H1 (cell line): ENCODE measurements at regions not wholly inside any gene's neighbourhood (a gene's known extent, or its start where the extent isn't known, plus 50 kb on each side); places are given as distances from the start of the nearest gene placed in this dataset.

Experiments
- CTCF ChIA-PET: fragments of 300-600 bp; sonication (Branson Sonifier 250); formaldehyde crosslinking; loops from one replicate; lab custom pipeline; 2021; ENCODE audit not compliant: partially characterized antibody; lab: Charles Lee
- POLR2A ChIA-PET: fragments of 300-600 bp; sonication (Branson Sonifier 250); formaldehyde crosslinking; loops from one replicate; lab custom pipeline; 2021; ENCODE audit warnings: inconsistent platforms; ENCODE audit not compliant: partially characterized antibody; lab: Charles Lee
- DNase-seq, 2 experiments: peaks; one replicate each; pipeline versions ENCODE4 v3.0.0 to v3.0.0-alpha.2; 2010 to 2022; ENCODE audit warnings: low spot score in 2 of 2, low read depth in 1 of 2, mixed read lengths in 1 of 2
- FAIRE-seq: peaks from 2 replicates; lab custom pipeline; 2011; peaks lifted over from hg19 to GRCh38; lab: Jason Lieb, UNC
- H2AFZ ChIP-seq: 2 replicates; pipeline ENCODE4 v1.8.1; 2012; ENCODE audit warnings: low read length, inconsistent platforms
- H2AK5ac ChIP-seq: 2 replicates; pipeline ENCODE4 v1.6.1; 2013; ENCODE audit warnings: low read depth, low read length
- H2BK120ac ChIP-seq: replicated peaks from 2 replicates; pipeline ENCODE3; 2013; ENCODE audit warnings: low read depth, low read length, inconsistent platforms
- H2BK12ac ChIP-seq: 2 replicates; pipeline ENCODE4 v1.6.1; 2013; ENCODE audit warnings: low read depth, low read length
- H2BK15ac ChIP-seq: 2 replicates; pipeline ENCODE4 v1.6.1; 2013; ENCODE audit warnings: low read length
- H2BK20ac ChIP-seq: 2 replicates; pipeline ENCODE4 v1.6.1; 2013; ENCODE audit warnings: low read length
- H2BK5ac ChIP-seq: 2 replicates; pipeline ENCODE4 v1.6.1; 2013; ENCODE audit warnings: low read depth, low read length
- H3K14ac ChIP-seq: 2 replicates; pipeline ENCODE4 v1.6.1; 2013; ENCODE audit warnings: inconsistent platforms; ENCODE audit not compliant: insufficient read length
- H3K18ac ChIP-seq: 2 replicates; pipeline ENCODE4 v1.6.1; 2013; ENCODE audit warnings: low read length; ENCODE audit errors: extremely low read depth
- H3K23ac ChIP-seq: 2 replicates; pipeline ENCODE4 v1.6.1; 2013; ENCODE audit warnings: inconsistent platforms; ENCODE audit not compliant: insufficient read length
- H3K23me2 ChIP-seq: 2 replicates; pipeline ENCODE4 v1.6.1; 2013; ENCODE audit warnings: low read depth, low read length
- H3K27ac ChIP-seq: 2 replicates; pipeline ENCODE4 v1.6.1; 2011; ENCODE audit warnings: low read depth, low read length, inconsistent platforms
- H3K27me3 ChIP-seq, 4 experiments: replicated peaks in 1 of 4; 1 replicate in 1 of 4; 2 replicates in 3 of 4; pipeline versions ENCODE4 v1.6.1 to v1.8.1; 2011 to 2013; ENCODE audit warnings: low read length in 3 of 4, mild to moderate bottlenecking in 3 of 4, inconsistent platforms in 2 of 4, mixed read lengths in 2 of 4, moderate library complexity in 1 of 4; ENCODE audit not compliant: control insufficient read depth in 3 of 4, insufficient read depth in 3 of 4; ENCODE audit errors: extremely low read depth in 1 of 4
- H3K36me3 ChIP-seq, 4 experiments: 2 replicates each; pipeline versions ENCODE4 v1.6.1 to v1.8.1; 2011 to 2013; ENCODE audit warnings: mild to moderate bottlenecking in 4 of 4, low read length in 3 of 4, moderate library complexity in 2 of 4, control low read depth in 1 of 4, inconsistent platforms in 1 of 4; ENCODE audit not compliant: insufficient read depth in 4 of 4, control insufficient read depth in 2 of 4
- H3K4ac ChIP-seq: replicated peaks from 2 replicates; pipeline ENCODE3; 2013; ENCODE audit warnings: low read length, low read depth, mixed read lengths, inconsistent platforms; ENCODE audit not compliant: insufficient read length
- H3K4me1 ChIP-seq, 4 experiments: replicated peaks in 1 of 4; 1 replicate in 1 of 4; 2 replicates in 3 of 4; pipeline versions ENCODE4 v1.6.1 to v1.8.1; 2011 to 2013; ENCODE audit warnings: low read length in 3 of 4, inconsistent platforms in 2 of 4, mixed read lengths in 1 of 4; ENCODE audit not compliant: insufficient read depth in 4 of 4, control insufficient read depth in 3 of 4
- H3K4me2 ChIP-seq, 2 experiments: 2 replicates each; pipeline versions ENCODE4 v1.6.1 to v1.8.1; 2011 to 2013; ENCODE audit warnings: low read depth in 2 of 2, low read length in 2 of 2, control low read depth in 1 of 2, inconsistent platforms in 1 of 2, mild to moderate bottlenecking in 1 of 2; ENCODE audit not compliant: insufficient read depth in 1 of 2
- H3K4me3 ChIP-seq, 4 experiments: fragments of 200-600, 300-600 bp in 1 of 4; sonication (generic), shearing (Covaris generic), sonication (Bioruptor Twin) in 1 of 4; 2 replicates each; pipeline versions ENCODE4 v1.5.1 to v1.8.1; 2011 to 2016; ENCODE audit warnings: low read length in 4 of 4, low read depth in 3 of 4, control low read depth in 2 of 4, inconsistent platforms in 2 of 4, mild to moderate bottlenecking in 2 of 4, mixed read lengths in 1 of 4, moderate library complexity in 1 of 4; ENCODE audit not compliant: insufficient read depth in 2 of 4; ENCODE audit errors: extremely low read depth in 1 of 4
- H3K56ac ChIP-seq: replicated peaks from 2 replicates; pipeline ENCODE3; 2013; ENCODE audit warnings: low read depth, mild to moderate bottlenecking, mixed read lengths, low read length, inconsistent platforms; ENCODE audit not compliant: insufficient read length
- H3K79me1 ChIP-seq: 2 replicates; pipeline ENCODE4 v1.6.1; 2013; ENCODE audit warnings: low read depth, low read length, control low read depth
- H3K79me2 ChIP-seq, 2 experiments: 2 replicates each; pipeline versions ENCODE4 v1.6.1 to v1.8.1; 2012 to 2013; ENCODE audit warnings: low read length in 2 of 2, mild to moderate bottlenecking in 2 of 2, inconsistent platforms in 1 of 2; ENCODE audit not compliant: insufficient read depth in 2 of 2, control insufficient read depth in 1 of 2
- H3K9ac ChIP-seq, 4 experiments: replicated peaks in 1 of 4; 1 replicate in 1 of 4; 2 replicates in 3 of 4; pipeline versions ENCODE4 v1.6.1 to v1.8.1; 2011 to 2013; ENCODE audit warnings: low read depth in 3 of 4, low read length in 3 of 4, control low read depth in 2 of 4, mild to moderate bottlenecking in 2 of 4, moderate library complexity in 2 of 4, inconsistent platforms in 1 of 4; ENCODE audit errors: extremely low read depth in 1 of 4
- H3K9me3 ChIP-seq, 2 experiments: 2 replicates each; pipeline versions ENCODE4 v1.6.1 to v1.8.1; 2012 to 2013; ENCODE audit warnings: mild to moderate bottlenecking in 2 of 2, moderate library complexity in 2 of 2, control low read depth in 1 of 2, inconsistent platforms in 1 of 2, low read depth in 1 of 2, low read length in 1 of 2, mixed read lengths in 1 of 2; ENCODE audit not compliant: insufficient read depth in 2 of 2
- H4K20me1 ChIP-seq, 2 experiments: replicated peaks in 1 of 2; 2 replicates each; pipeline versions ENCODE3 to v1.8.1; 2011 to 2013; ENCODE audit warnings: inconsistent platforms in 2 of 2, low read length in 2 of 2, mild to moderate bottlenecking in 1 of 2; ENCODE audit not compliant: insufficient read depth in 2 of 2, control insufficient read depth in 1 of 2
- H4K5ac ChIP-seq: 2 replicates; pipeline ENCODE4 v1.6.1; 2013; ENCODE audit warnings: low read length, low read depth, mixed read lengths, inconsistent platforms; ENCODE audit not compliant: insufficient read length
- H4K8ac ChIP-seq: 2 replicates; pipeline ENCODE4 v1.8.0; 2013; ENCODE audit warnings: mild to moderate bottlenecking, moderate library complexity, low read length, inconsistent platforms; ENCODE audit not compliant: insufficient read depth; ENCODE audit errors: extremely low read depth
- H4K91ac ChIP-seq: replicated peaks from 2 replicates; pipeline ENCODE3; 2013; ENCODE audit warnings: low read length, mixed read lengths, inconsistent platforms; ENCODE audit not compliant: insufficient read length
- EGR1 ChIP-seq: IDR thresholded peaks from 2 replicates; pipeline ENCODE4 v1.6.1; 2011; ENCODE audit warnings: low read depth, low read length, borderline replicate concordance
- JUN ChIP-seq: IDR thresholded peaks from 2 replicates; pipeline ENCODE4 v1.6.1; 2011; ENCODE audit warnings: low read depth, mild to moderate bottlenecking, improper control_type of control experiment, low read length
- POLR2AphosphoS5 ChIP-seq: IDR thresholded peaks from 2 replicates; pipeline ENCODE4 v1.6.1; 2011; ENCODE audit warnings: low read depth, low read length
- RXRA ChIP-seq: IDR thresholded peaks from 2 replicates; pipeline ENCODE4 v1.6.1; 2011; ENCODE audit warnings: low read depth, mild to moderate bottlenecking, low read length, moderate library complexity; ENCODE audit not compliant: insufficient read depth
- TEAD4 ChIP-seq: IDR thresholded peaks from 2 replicates; pipeline ENCODE4 v1.6.1; 2012; ENCODE audit warnings: low read depth, low read length, inconsistent platforms, mixed read lengths
- WGBS, 2 experiments: shearing (Covaris generic) in 1 of 2; methylation state at CpG; one replicate each; pipeline versions ENCODE4 v1.1.6 to v1.1.7; 2013 to 2015; ENCODE audit warnings: low lambda C conversion rate in 2 of 2, mixed read lengths in 2 of 2, inconsistent platforms in 1 of 2, low coverage in 1 of 2, missing lambda C conversion rate in 1 of 2; ENCODE audit not compliant: insufficient replicate concordance in 2 of 2, insufficient coverage in 1 of 2, insufficient read length in 1 of 2; ENCODE audit errors: extremely low coverage in 1 of 2, missing lambda C conversion rate in 1 of 2; 5-methylcytosine and 5-hydroxymethylcytosine counted together

- no peak overlapping the region for H2BK20ac ChIP-seq
- no peak overlapping the region for H3K56ac ChIP-seq
- CTCF ChIA-PET, result interaction anchor here (1.2 to 2.5 kb wide), 2 partner anchors 15 to 147 kb away, joined by 3 to 6 read pairs; no protein-coding TSS in a partner anchor
- H3K27me3 ChIP-seq, result no peaks in the 10 kb centered on the region
- H3K4ac ChIP-seq, result no peak overlapping the region
- no peak overlapping the region for H2AK5ac ChIP-seq
- FAIRE-seq, result no peak
- TF ChIP-seq RXRA, result no peak
- no peak for TF ChIP-seq TEAD4
- no peak for TF ChIP-seq EGR1
- TF ChIP-seq JUN, result no peak
- TF ChIP-seq POLR2AphosphoS5, result no peak
- TF ChIP-seq, all 59 proteins: peak for 0
- H3K23me2 ChIP-seq, result no peaks in the 10 kb centered on the region
- no peak overlapping the region for H4K91ac ChIP-seq
- H3K9me3 ChIP-seq, result no peaks in the 10 kb centered on the region
- no peak overlapping the region for H2BK5ac ChIP-seq
- H3K4me3 ChIP-seq, result no peak overlapping the region
- H2BK15ac ChIP-seq, result no peak overlapping the region
- H3K18ac ChIP-seq, result no peak overlapping the region
- DNase-seq, result no peak
- H3K4me1 ChIP-seq, result no peaks in the 10 kb centered on the region
- H3K27ac ChIP-seq, result no peak overlapping the region
- no peak overlapping the region for H2BK12ac ChIP-seq
- no peak overlapping the region for H4K8ac ChIP-seq
- H4K20me1 ChIP-seq, result no peaks in the 10 kb centered on the region
- no peak overlapping the region for H2BK120ac ChIP-seq
- no peaks in the 10 kb centered on the region for H3K36me3 ChIP-seq
- H3K23ac ChIP-seq, result no peak overlapping the region
- H3K79me2 ChIP-seq, result no peaks in the 10 kb centered on the region
- no peak overlapping the region for H3K14ac ChIP-seq
- H3K79me1 ChIP-seq, result no peaks in the 10 kb centered on the region
- H3K9ac ChIP-seq, result no peak overlapping the region
- no peak overlapping the region for H2AFZ ChIP-seq
- 87% methylated on average over 1 of the region's 1 CpG; no CpG with 5 or more reads in 1 of the 2 experiments for WGBS, 2 experiments
- POLR2A ChIA-PET, result no interaction called here
- no peak overlapping the region for H4K5ac ChIP-seq
- no peak overlapping the region for H3K4me2 ChIP-seq
Measured at GRCh38 chr6:126955621-126956020, 162.8 kb upstream of the RSPO3 start.
